ENCODE measurements at regions not wholly inside any gene's neighbourhood (a gene's known extent, or its start where the extent isn't known, plus 50 kb on each side); places are given as distances from the start of the nearest gene placed in this dataset.

DNA sequence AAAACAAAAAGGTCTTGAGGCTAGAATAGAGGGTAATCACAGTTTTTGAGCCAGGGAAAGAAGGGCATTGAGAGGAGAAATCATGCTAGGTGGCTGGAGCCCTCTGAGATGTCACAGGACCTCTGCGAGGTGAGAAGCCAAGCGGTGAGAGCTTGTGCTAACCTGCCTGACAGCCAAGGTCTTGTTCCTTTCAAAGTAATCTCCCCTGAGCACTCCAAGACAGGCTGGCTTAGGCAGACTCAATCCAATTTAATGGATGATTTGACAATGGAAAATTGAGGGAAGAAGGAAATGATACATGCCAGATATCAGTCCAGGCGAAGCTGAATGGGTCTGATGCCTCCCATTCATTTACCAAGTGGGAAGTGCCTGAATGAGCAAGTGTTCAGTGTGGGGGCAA lies 311.9 kb upstream of the PTBP2 start:
- ChIA-PET CTCF (ENCODE audit: unreplicated experiment) (no interaction called here), POLR2A (no interaction called here)
- BruUV-seq (replicated peaks), result no TSS peak
- no peak overlapping the region for H3K27ac ChIP-seq (ENCODE audit: low read depth, low read length, poor library complexity, severe bottlenecking)
- no peaks in the 10 kb centered on the region for H4K20me1 ChIP-seq (ENCODE audit: insufficient read depth, low read length)
- no peaks in the 10 kb centered on the region for H3K9me3 ChIP-seq (ENCODE audit: low read length)
- no peak overlapping the region for H3K4me2 ChIP-seq (ENCODE audit: low read length)
- H2AFZ ChIP-seq (ENCODE audit: low read length), result no peak overlapping the region
- no peaks in the 10 kb centered on the region for H3K9me2 ChIP-seq (ENCODE audit: insufficient read depth, low read length)
- TF ChIP-seq, protein P1, sequence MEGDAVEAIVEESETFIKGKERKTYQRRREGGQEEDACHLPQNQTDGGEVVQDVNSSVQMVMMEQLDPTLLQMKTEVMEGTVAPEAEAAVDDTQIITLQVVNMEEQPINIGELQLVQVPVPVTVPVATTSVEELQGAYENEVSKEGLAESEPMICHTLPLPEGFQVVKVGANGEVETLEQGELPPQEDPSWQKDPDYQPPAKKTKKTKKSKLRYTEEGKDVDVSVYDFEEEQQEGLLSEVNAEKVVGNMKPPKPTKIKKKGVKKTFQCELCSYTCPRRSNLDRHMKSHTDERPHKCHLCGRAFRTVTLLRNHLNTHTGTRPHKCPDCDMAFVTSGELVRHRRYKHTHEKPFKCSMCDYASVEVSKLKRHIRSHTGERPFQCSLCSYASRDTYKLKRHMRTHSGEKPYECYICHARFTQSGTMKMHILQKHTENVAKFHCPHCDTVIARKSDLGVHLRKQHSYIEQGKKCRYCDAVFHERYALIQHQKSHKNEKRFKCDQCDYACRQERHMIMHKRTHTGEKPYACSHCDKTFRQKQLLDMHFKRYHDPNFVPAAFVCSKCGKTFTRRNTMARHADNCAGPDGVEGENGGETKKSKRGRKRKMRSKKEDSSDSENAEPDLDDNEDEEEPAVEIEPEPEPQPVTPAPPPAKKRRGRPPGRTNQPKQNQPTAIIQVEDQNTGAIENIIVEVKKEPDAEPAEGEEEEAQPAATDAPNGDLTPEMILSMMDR (conservative IDR thresholded peaks at IDR 0.05; ENCODE audit: low read length), result no peak
- TF ChIP-seq EZH2phosphoT487 (IDR thresholded peaks at IDR 0.05; ENCODE audit: borderline replicate concordance, low read depth, low read length), result no peak
- intact Hi-C loops (cut with micrococcal nuclease; ENCODE audit: unreplicated experiment), result no loop called here
- no peak overlapping the region for H3K4me3 ChIP-seq (ENCODE audit: low read depth, low read length, poor library complexity, severe bottlenecking)
- H3K4me1 ChIP-seq (ENCODE audit: insufficient read depth, low read length, poor library complexity, severe bottlenecking), result no peaks in the 10 kb centered on the region
- no peak for DNase-seq (ENCODE audit: low spot score)
- no peaks in the 10 kb centered on the region for H3K79me2 ChIP-seq (ENCODE audit: insufficient read depth, low read depth, low read length)
- no peaks in the 10 kb centered on the region for H3K36me3 ChIP-seq (ENCODE audit: insufficient read depth, low read length)

DNA sequence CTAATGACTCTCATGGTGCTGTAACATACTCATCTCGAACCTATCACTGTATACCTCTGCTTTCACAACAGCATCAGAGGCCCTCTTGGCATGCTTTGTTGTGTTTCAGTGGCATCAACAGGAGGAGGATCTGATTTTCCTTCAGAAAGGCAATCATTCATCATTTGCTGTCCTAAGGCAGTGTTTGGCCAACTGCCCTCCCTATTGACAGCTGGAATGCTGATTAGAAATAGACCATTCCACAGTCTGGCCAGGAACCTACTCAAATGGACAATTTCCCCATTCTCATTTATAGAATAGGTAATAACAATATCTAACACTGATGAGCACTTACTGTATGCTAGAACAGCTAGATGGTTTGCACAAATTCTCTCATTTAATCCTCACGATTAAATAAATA lies 310.6 kb upstream of the PTBP2 start:
- ChIA-PET POLR2A (interaction anchor here (0.7 kb wide), 1 partner anchor 162 kb away, joined by 3 read pairs; no protein-coding TSS in a partner anchor), CTCF (ENCODE audit: unreplicated experiment) (no interaction called here)
- DNase-seq (ENCODE audit: low spot score), result no peak
- H3K36me3 ChIP-seq (ENCODE audit: insufficient read depth, low read length), result no peaks in the 10 kb centered on the region
- H3K9me2 ChIP-seq (ENCODE audit: insufficient read depth, low read length), result no peaks in the 10 kb centered on the region
- no peak for TF ChIP-seq EZH2phosphoT487 (IDR thresholded peaks at IDR 0.05; ENCODE audit: borderline replicate concordance, low read depth, low read length)
- TF ChIP-seq, protein P1 (conservative IDR thresholded peaks at IDR 0.05; ENCODE audit: low read length), result no peak
- intact Hi-C loops (cut with micrococcal nuclease; ENCODE audit: unreplicated experiment), result no loop called here
- no TSS peak for BruUV-seq (replicated peaks)
- H3K79me2 ChIP-seq (ENCODE audit: insufficient read depth, low read depth, low read length), result no peaks in the 10 kb centered on the region
- no peak overlapping the region for H3K4me2 ChIP-seq (ENCODE audit: low read length)
- no peak overlapping the region for H3K27ac ChIP-seq (ENCODE audit: low read depth, low read length, poor library complexity, severe bottlenecking)
- no peak overlapping the region for H2AFZ ChIP-seq (ENCODE audit: low read length)
- H3K4me3 ChIP-seq (ENCODE audit: low read depth, low read length, poor library complexity, severe bottlenecking), result no peak overlapping the region
- no peaks in the 10 kb centered on the region for H4K20me1 ChIP-seq (ENCODE audit: insufficient read depth, low read length)
- H3K4me1 ChIP-seq (ENCODE audit: insufficient read depth, low read length, poor library complexity, severe bottlenecking), result no peaks in the 10 kb centered on the region
- H3K9me3 ChIP-seq (ENCODE audit: low read length), result no peaks in the 10 kb centered on the region

DNA sequence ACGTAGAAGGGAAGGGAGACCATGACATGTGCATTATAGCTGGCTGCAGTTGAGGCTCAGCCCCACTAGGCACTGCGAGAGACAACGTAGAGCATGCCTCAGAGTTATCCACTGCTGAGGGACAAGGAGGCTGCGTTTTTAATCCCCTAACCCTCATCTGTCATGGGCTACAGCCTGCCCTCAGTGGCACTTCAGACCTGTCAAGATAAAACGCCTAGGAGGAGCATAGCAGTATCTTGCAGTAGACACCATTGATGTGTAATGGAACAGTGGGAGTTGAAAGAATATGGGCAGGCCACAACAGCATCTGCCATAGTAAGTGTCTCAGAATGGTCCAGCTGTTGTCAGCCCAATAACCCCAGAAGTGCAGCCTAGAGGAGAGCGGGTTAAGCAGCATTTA lies 307.0 kb upstream of the PTBP2 start:
- no peak overlapping the region for H3K4me3 ChIP-seq (ENCODE audit: low read depth, low read length, poor library complexity, severe bottlenecking)
- no peak for DNase-seq (ENCODE audit: low spot score)
- BruUV-seq (replicated peaks), result no TSS peak
- ChIA-PET POLR2A (interaction anchor here (1.1 kb wide), 1 partner anchor 25 kb away, joined by 3 read pairs; no protein-coding TSS in a partner anchor), CTCF (ENCODE audit: unreplicated experiment) (no interaction called here)
- TF ChIP-seq EZH2phosphoT487 (IDR thresholded peaks at IDR 0.05; ENCODE audit: borderline replicate concordance, low read depth, low read length), result no peak
- TF ChIP-seq, protein P1 (conservative IDR thresholded peaks at IDR 0.05; ENCODE audit: low read length), result no peak
- intact Hi-C loops (cut with micrococcal nuclease; ENCODE audit: unreplicated experiment), result no loop called here
- no peaks in the 10 kb centered on the region for H3K9me3 ChIP-seq (ENCODE audit: low read length)
- H3K27ac ChIP-seq (ENCODE audit: low read depth, low read length, poor library complexity, severe bottlenecking), result no peak overlapping the region
- no peaks in the 10 kb centered on the region for H3K4me1 ChIP-seq (ENCODE audit: insufficient read depth, low read length, poor library complexity, severe bottlenecking)
- H3K4me2 ChIP-seq (ENCODE audit: low read length), result no peak overlapping the region
- H3K9me2 ChIP-seq (ENCODE audit: insufficient read depth, low read length), result no peaks in the 10 kb centered on the region
- H2AFZ ChIP-seq (ENCODE audit: low read length), result no peak overlapping the region
- no peaks in the 10 kb centered on the region for H3K36me3 ChIP-seq (ENCODE audit: insufficient read depth, low read length)
- no peaks in the 10 kb centered on the region for H3K79me2 ChIP-seq (ENCODE audit: insufficient read depth, low read depth, low read length)
- no peaks in the 10 kb centered on the region for H4K20me1 ChIP-seq (ENCODE audit: insufficient read depth, low read length)

All from OCI-LY7 (cell line).